GM23248 (cell line): ENCODE measurements at regions not wholly inside any gene's neighbourhood (a gene's known extent, or its start where the extent isn't known, plus 50 kb on each side); places are given as distances from the start of the nearest gene placed in this dataset.

Source experiments
- EZH2 ChIP-seq: fragments of 200-600 bp; sonication (generic); IDR thresholded peaks from 2 replicates; pipeline ENCODE4 v1.6.1; 2018; ENCODE audit warnings: antibody characterized with exemption, mild to moderate bottlenecking; ENCODE audit not compliant: insufficient read depth, poor library complexity, severe bottlenecking
- EZH2phosphoT487 ChIP-seq: fragments of 200-600 bp; sonication (generic); IDR thresholded peaks from 2 replicates; pipeline ENCODE4 v1.6.1; 2018; ENCODE audit warnings: antibody characterized with exemption, moderate library complexity, mild to moderate bottlenecking, low read depth; ENCODE audit not compliant: insufficient read depth

DNA sequence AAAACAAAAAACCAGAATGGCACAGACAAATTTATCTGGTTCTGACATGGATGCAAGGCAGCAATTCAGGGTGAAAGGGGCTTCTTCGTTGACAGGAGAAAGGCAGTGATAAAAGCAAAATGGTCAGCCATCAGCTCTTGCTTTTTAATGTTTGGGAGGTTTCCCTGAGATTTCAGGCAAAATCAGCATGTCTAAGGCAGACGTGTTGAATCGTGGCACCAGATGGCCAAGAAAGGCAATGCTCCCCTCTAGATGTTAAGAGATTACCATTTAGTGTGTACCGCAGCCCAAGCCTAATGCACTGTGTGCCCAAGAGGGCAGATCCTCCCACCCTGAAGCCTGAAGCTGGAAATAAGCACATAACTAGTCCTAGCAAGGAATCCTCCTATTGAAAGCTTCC, 88.8 kb upstream of the GALNT18 start:
- TF ChIP-seq EZH2: no peak
- no peak for TF ChIP-seq EZH2phosphoT487
